ENCODE measurements at regions not wholly inside any gene's neighbourhood (a gene's known extent, or its start where the extent isn't known, plus 50 kb on each side); places are given as distances from the start of the nearest gene placed in this dataset.

- TF ChIP-seq SIN3A (IDR thresholded peaks at IDR 0.05; ENCODE audit: borderline replicate concordance, insufficient read depth, low read depth, low read length) (no peak), CTCF (IDR thresholded peaks at IDR 0.05) (no peak), POLR2AphosphoS5 (IDR thresholded peaks at IDR 0.05; ENCODE audit: low read depth, low read length) (no peak)
These were observed 58.1 kb upstream of the HABP2 start for GRCh38 chr10:113494761-113495160.
